Eye (tissue), 1 donor: ENCODE measurements at regions not wholly inside any gene's neighbourhood (a gene's known extent, or its start where the extent isn't known, plus 50 kb on each side); places are given as distances from the start of the nearest gene placed in this dataset.
A peak's percentile ranks its signal among the peaks of the same experiment; 100 is the strongest.
"Not testable (repeated sequence)": the region's sequence is repeated elsewhere in the genome, so short reads cannot be mapped to it uniquely, and the experiment has no call there.

Experiments used
- DNase-seq: peaks from one replicate; pipeline ENCODE4 v3.0.0-alpha.2; 2015

- no peak for DNase-seq
Observed at GRCh38 chr14:44453433-44454171, 53.5 kb downstream of the FSCB start.

- DNase-seq, result not testable (repeated sequence)
Observed at GRCh38 chr14:44450232-44450631, 56.9 kb downstream of the FSCB start.

GRCh38 chr14:44449680-44450079 lies 57.4 kb downstream of the FSCB start:
- DNase-seq, result no peak

- DNase-seq, result no peak
Observed at GRCh38 chr14:44448951-44449358, 58.1 kb downstream of the FSCB start.

- DNase-seq, result no peak
Observed at GRCh38 chr14:44446965-44447364, 60.1 kb downstream of the FSCB start.

- DNase-seq, result no peak
Observed at GRCh38 chr14:44444454-44444853, 62.6 kb downstream of the FSCB start.

- no peak for DNase-seq
Observed at GRCh38 chr14:44438936-44439335, 68.1 kb downstream of the FSCB start.

- DNase-seq, result no peak
Observed at GRCh38 chr14:44438221-44438620, 68.9 kb downstream of the FSCB start.

GRCh38 chr14:44436458-44436857 lies 70.6 kb downstream of the FSCB start:
- DNase-seq, result no peak

GRCh38 chr14:44428231-44428945 lies 78.7 kb downstream of the FSCB start:
- no peak for DNase-seq

- no peak for DNase-seq
Observed at GRCh38 chr14:44422699-44423098, 84.4 kb downstream of the FSCB start.

- DNase-seq, result no peak
Observed at GRCh38 chr14:44420226-44420625, 86.9 kb downstream of the FSCB start.

GRCh38 chr14:44418856-44419255 lies 88.2 kb downstream of the FSCB start:
- DNase-seq, result no peak

- DNase-seq, result no peak
Observed at GRCh38 chr14:44417809-44418208, 89.3 kb downstream of the FSCB start.

- DNase-seq, result no peak
Observed at GRCh38 chr14:44414646-44415045, 92.4 kb downstream of the FSCB start.

- no peak for DNase-seq
Observed at GRCh38 chr14:44412858-44413569, 94.1 kb downstream of the FSCB start.

GRCh38 chr14:44405011-44405486 lies 102.0 kb downstream of the FSCB start:
- DNase-seq, result peak; percentile 78

GRCh38 chr14:44404599-44404998 lies 102.5 kb downstream of the FSCB start:
- no peak for DNase-seq

- DNase-seq, result peak; percentile 43
Observed at GRCh38 chr14:44404036-44404435, 103.0 kb downstream of the FSCB start.

- DNase-seq, result peak; percentile 11
Observed at GRCh38 chr14:44403193-44403592, 103.9 kb downstream of the FSCB start.

- no peak for DNase-seq
Observed at GRCh38 chr14:44396226-44396625, 110.9 kb downstream of the FSCB start.

- no peak for DNase-seq
Observed at GRCh38 chr14:44392984-44393383, 114.1 kb downstream of the FSCB start.

GRCh38 chr14:44388306-44388705 lies 118.8 kb downstream of the FSCB start:
- no peak for DNase-seq

- DNase-seq, result no peak
Observed at GRCh38 chr14:44385906-44386305, 121.2 kb downstream of the FSCB start.
